ENCODE measurements at regions not wholly inside any gene's neighbourhood (a gene's known extent, or its start where the extent isn't known, plus 50 kb on each side); places are given as distances from the start of the nearest gene placed in this dataset.

DNA sequence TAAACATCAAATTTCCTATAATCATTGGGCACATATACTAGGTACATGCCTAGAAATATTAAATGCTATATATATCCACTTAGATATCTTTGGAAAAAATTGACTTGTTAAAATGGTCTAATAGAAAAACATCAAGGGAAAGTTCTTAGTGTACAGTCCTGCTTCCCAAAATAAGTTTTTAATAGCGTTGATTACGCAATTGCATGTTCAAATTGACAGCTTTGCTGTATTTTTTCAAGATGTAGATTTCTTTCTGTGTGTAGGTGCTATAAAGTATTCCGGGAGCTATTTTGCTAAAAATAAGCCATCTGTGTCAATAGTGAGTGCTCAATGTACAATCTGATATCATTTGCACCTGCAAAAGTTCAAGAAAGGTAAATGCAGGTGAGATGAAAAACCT is 463.9 kb upstream of the ATP2B1 start:
- TF ChIP-seq, protein P1, sequence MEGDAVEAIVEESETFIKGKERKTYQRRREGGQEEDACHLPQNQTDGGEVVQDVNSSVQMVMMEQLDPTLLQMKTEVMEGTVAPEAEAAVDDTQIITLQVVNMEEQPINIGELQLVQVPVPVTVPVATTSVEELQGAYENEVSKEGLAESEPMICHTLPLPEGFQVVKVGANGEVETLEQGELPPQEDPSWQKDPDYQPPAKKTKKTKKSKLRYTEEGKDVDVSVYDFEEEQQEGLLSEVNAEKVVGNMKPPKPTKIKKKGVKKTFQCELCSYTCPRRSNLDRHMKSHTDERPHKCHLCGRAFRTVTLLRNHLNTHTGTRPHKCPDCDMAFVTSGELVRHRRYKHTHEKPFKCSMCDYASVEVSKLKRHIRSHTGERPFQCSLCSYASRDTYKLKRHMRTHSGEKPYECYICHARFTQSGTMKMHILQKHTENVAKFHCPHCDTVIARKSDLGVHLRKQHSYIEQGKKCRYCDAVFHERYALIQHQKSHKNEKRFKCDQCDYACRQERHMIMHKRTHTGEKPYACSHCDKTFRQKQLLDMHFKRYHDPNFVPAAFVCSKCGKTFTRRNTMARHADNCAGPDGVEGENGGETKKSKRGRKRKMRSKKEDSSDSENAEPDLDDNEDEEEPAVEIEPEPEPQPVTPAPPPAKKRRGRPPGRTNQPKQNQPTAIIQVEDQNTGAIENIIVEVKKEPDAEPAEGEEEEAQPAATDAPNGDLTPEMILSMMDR (IDR thresholded peaks at IDR 0.05): no peak
- TF ChIP-seq POLR2A (IDR thresholded peaks at IDR 0.05): no peak

Data from heart left ventricle (tissue), 13 donors.